ENCODE measurements at regions not wholly inside any gene's neighbourhood (a gene's known extent, or its start where the extent isn't known, plus 50 kb on each side); places are given as distances from the start of the nearest gene placed in this dataset.
"Not testable (repeated sequence)": the region's sequence is repeated elsewhere in the genome, so short reads cannot be mapped to it uniquely, and the experiment has no call there.

DNA sequence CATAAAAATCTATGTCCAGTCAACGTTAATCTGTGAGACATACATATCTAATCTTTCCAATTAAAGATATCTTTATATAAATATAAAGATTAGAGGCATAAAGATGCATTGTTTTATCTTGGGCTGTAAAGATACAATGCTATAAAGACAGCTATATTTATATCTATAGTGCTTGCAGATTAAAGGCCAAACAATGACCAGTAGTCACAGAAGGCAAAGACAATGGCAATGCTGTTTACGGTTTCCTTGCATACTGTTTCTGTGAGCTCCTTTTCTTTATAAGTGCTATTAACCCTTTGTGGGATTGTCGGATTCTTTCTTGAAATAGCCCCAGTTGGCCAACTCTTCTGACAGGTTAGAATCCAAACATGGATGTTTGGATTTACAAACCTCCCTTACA is 85.5 kb upstream of the SALL1 start:
- CTCF ChIA-PET, result no interaction called here
- no peak for DNase-seq (ENCODE audit: low read depth, low spot score)
- TF ChIP-seq, protein P1, sequence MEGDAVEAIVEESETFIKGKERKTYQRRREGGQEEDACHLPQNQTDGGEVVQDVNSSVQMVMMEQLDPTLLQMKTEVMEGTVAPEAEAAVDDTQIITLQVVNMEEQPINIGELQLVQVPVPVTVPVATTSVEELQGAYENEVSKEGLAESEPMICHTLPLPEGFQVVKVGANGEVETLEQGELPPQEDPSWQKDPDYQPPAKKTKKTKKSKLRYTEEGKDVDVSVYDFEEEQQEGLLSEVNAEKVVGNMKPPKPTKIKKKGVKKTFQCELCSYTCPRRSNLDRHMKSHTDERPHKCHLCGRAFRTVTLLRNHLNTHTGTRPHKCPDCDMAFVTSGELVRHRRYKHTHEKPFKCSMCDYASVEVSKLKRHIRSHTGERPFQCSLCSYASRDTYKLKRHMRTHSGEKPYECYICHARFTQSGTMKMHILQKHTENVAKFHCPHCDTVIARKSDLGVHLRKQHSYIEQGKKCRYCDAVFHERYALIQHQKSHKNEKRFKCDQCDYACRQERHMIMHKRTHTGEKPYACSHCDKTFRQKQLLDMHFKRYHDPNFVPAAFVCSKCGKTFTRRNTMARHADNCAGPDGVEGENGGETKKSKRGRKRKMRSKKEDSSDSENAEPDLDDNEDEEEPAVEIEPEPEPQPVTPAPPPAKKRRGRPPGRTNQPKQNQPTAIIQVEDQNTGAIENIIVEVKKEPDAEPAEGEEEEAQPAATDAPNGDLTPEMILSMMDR (IDR thresholded peaks at IDR 0.05; ENCODE audit: low read depth, low read length), result no peak
- no peak overlapping the region for H3K4me3 ChIP-seq (ENCODE audit: low read depth, low read length)
- POLR2A ChIA-PET, result no interaction called here
- peaks cover 8% of the 10 kb centered on the region for H3K27me3 ChIP-seq (ENCODE audit: control insufficient read depth, insufficient read depth, low read length)
- H3K9me3 ChIP-seq (ENCODE audit: control insufficient read depth, insufficient read depth, low read length), result no peaks in the 10 kb centered on the region
- H3K27ac ChIP-seq (ENCODE audit: low read depth, low read length), result no peak overlapping the region

DNA sequence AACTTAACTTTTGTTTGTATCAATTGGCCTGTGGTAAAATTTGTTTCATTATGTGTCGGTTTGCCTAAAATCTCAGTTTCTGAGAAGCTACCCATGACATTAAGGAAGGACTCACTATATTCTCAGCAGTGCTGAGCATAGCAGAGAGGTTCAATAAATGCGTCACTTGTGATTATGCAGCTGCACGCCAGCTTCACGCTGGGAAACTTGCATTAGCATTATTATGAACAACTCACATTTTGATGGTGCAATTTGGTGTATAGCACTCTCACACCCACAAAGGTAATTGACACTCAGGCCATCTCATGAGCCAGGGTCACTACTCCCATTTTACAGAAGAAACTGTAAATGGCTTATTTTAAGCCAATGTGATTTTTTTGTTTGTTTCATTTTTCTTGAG is 80.6 kb upstream of the SALL1 start:
- H3K27ac ChIP-seq (ENCODE audit: low read depth, low read length), result no peak overlapping the region
- POLR2A ChIA-PET, result no interaction called here
- DNase-seq (ENCODE audit: low read depth, low spot score), result no peak
- H3K9me3 ChIP-seq (ENCODE audit: control insufficient read depth, insufficient read depth, low read length), result no peaks in the 10 kb centered on the region
- peaks cover 2% of the 10 kb centered on the region for H3K27me3 ChIP-seq (ENCODE audit: control insufficient read depth, insufficient read depth, low read length)
- TF ChIP-seq, protein P1 (IDR thresholded peaks at IDR 0.05; ENCODE audit: low read depth, low read length), result no peak
- CTCF ChIA-PET, result no interaction called here
- no peak overlapping the region for H3K4me3 ChIP-seq (ENCODE audit: low read depth, low read length)

- POLR2A ChIA-PET; H3K9me3 ChIP-seq (ENCODE audit: control insufficient read depth, insufficient read depth, low read length); H3K27me3 ChIP-seq (ENCODE audit: control insufficient read depth, insufficient read depth, low read length); H3K27ac ChIP-seq (ENCODE audit: low read depth, low read length); CTCF ChIA-PET; H3K4me3 ChIP-seq (ENCODE audit: low read depth, low read length); DNase-seq (ENCODE audit: low read depth, low spot score): not testable (repeated sequence)
These were observed 79.0 kb upstream of the SALL1 start for GRCh38 chr16:51230035-51230434.

- no peaks in the 10 kb centered on the region for H3K9me3 ChIP-seq (ENCODE audit: control insufficient read depth, insufficient read depth, low read length)
- CTCF ChIA-PET, result no interaction called here
- H3K4me3 ChIP-seq (ENCODE audit: low read depth, low read length), result no peak overlapping the region
- POLR2A ChIA-PET, result no interaction called here
- H3K27ac ChIP-seq (ENCODE audit: low read depth, low read length), result no peak overlapping the region
- no peaks in the 10 kb centered on the region for H3K27me3 ChIP-seq (ENCODE audit: control insufficient read depth, insufficient read depth, low read length)
- no peak for DNase-seq (ENCODE audit: low read depth, low spot score)
- TF ChIP-seq, protein P1 (IDR thresholded peaks at IDR 0.05; ENCODE audit: low read depth, low read length), result no peak
These were observed 77.1 kb upstream of the SALL1 start for GRCh38 chr16:51228097-51228659.

DNA sequence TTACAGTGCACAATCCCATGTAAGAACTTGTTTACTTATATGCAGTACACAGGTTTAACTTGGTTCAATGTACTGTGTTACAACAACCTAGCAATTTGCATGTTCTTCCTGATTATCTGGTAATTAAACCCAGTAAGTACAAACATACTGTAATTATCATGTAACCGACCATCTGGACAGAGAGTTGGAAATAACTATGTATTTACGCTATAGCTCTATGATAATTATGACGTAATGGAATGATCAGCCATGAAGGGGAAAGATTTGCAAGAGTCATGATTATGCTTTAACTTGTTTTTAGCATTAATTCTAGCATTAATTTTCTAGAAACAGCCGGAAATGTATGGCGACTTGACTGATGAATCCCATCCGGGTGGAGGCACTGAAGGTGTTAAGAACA is 74.8 kb upstream of the SALL1 start:
- no peak for DNase-seq (ENCODE audit: low read depth, low spot score)
- Histone ChIP-seq H3K27me3 (ENCODE audit: control insufficient read depth, insufficient read depth, low read length) (no peaks in the 10 kb centered on the region), H3K4me3 (ENCODE audit: low read depth, low read length) (no peak overlapping the region), H3K9me3 (ENCODE audit: control insufficient read depth, insufficient read depth, low read length) (no peaks in the 10 kb centered on the region), H3K27ac (ENCODE audit: low read depth, low read length) (no peak overlapping the region)
- ChIA-PET CTCF (interaction anchor here (1.1 kb wide), 1 partner anchor 419 kb away, joined by 3 read pairs; no protein-coding TSS in a partner anchor), POLR2A (no interaction called here)
- TF ChIP-seq, protein P1 (IDR thresholded peaks at IDR 0.05; ENCODE audit: low read depth, low read length), result no peak

GRCh38 chr16:51224317-51224716 is 73.2 kb upstream of the SALL1 start:
- CTCF ChIA-PET, result no interaction called here

More at GRCh38 chr16:51224317-51224716, 73.2 kb upstream of the SALL1 start:
- H3K27me3 ChIP-seq (ENCODE audit: control insufficient read depth, insufficient read depth, low read length), result no peaks in the 10 kb centered on the region
- TF ChIP-seq, protein P1 (IDR thresholded peaks at IDR 0.05; ENCODE audit: low read depth, low read length), result no peak
- no peak for DNase-seq (ENCODE audit: low read depth, low spot score)
- H3K27ac ChIP-seq (ENCODE audit: low read depth, low read length), result no peak overlapping the region
- no peaks in the 10 kb centered on the region for H3K9me3 ChIP-seq (ENCODE audit: control insufficient read depth, insufficient read depth, low read length)
- POLR2A ChIA-PET, result no interaction called here
- no peak overlapping the region for H3K4me3 ChIP-seq (ENCODE audit: low read depth, low read length)
